K562 (cell line): ENCODE measurements at regions not wholly inside any gene's neighbourhood (a gene's known extent, or its start where the extent isn't known, plus 50 kb on each side); places are given as distances from the start of the nearest gene placed in this dataset.

Experiments used
- DEAF1 ChIP-seq: fragments of 450-650 bp; formaldehyde crosslinking; IDR thresholded peaks from 2 replicates; pipeline ENCODE4 v1.4.0; 2020; ENCODE audit warnings: mild to moderate bottlenecking, moderate library complexity
- MTA3 ChIP-seq: fragments of 450-650 bp; formaldehyde crosslinking; IDR thresholded peaks from 2 replicates; pipeline ENCODE4 v1.6.1; 2017; ENCODE audit warnings: mild to moderate bottlenecking, borderline replicate concordance
- RBM17 ChIP-seq: fragments of 200-400 bp; formaldehyde crosslinking; IDR thresholded peaks from 2 replicates; pipeline ENCODE4 v1.6.1; 2017; ENCODE audit warnings: low read depth, mild to moderate bottlenecking, low read length, borderline replicate concordance
- TEAD1 ChIP-seq, 2 experiments: fragments of 450-650 bp in 1 of 2; sonication (generic) in 1 of 2; formaldehyde crosslinking; IDR thresholded peaks; 2 replicates each; pipeline versions ENCODE4 v1.4.0 to v1.8.0; 2020 to 2022; ENCODE audit warnings: mild to moderate bottlenecking in 2 of 2, missing genetic modification reagents in 1 of 2
- ZNF583 ChIP-seq: fragments of 250-450 bp; sonication (Bioruptor Pico); IDR thresholded peaks from 2 replicates; pipeline ENCODE4 v1.4.0; 2020

- no peak for TF ChIP-seq ZNF583 (CRISPR knock-in tag)
- no peak for TF ChIP-seq TEAD1 (CRISPR knock-in tag; IDR thresholded peaks at IDR 0.05)
- no peak for TF ChIP-seq RBM17
- no peak for TF ChIP-seq MTA3
- no peak for TF ChIP-seq DEAF1 (CRISPR knock-in tag)
Observed at GRCh38 chr6:210104-210456, 82.2 kb upstream of the DUSP22 start.
